Panc1 (cell line): ENCODE measurements at regions not wholly inside any gene's neighbourhood (a gene's known extent, or its start where the extent isn't known, plus 50 kb on each side); places are given as distances from the start of the nearest gene placed in this dataset.
"Not testable (repeated sequence)": the region's sequence is repeated elsewhere in the genome, so short reads cannot be mapped to it uniquely, and the experiment has no call there.

Source experiments
- ATAC-seq: fragments of 200-7000 bp; cut with Tn5 transposase; 2 replicates; pipeline ENCODE4 v1.9.1; 2020; ENCODE audit warnings: mild to moderate bottlenecking, moderate library complexity
- BruUV-seq: library from RNA; stranded (reverse); fragments of 400-500 nt; replicated peaks from 2 replicates; lab custom pipeline; 2021; lab: Mats Ljungman, UMichigan
- CTCF ChIA-PET: fragments of 300-600 bp; sonication (Branson Sonifier 250); formaldehyde crosslinking; loops from one replicate; lab custom pipeline; 2022; ENCODE audit warnings: antibody characterized with exemption; lab: Charles Lee
- POLR2A ChIA-PET: fragments of 300-600 bp; sonication (Branson Sonifier 250); formaldehyde crosslinking; loops from one replicate; lab custom pipeline; 2022; ENCODE audit warnings: antibody characterized with exemption; lab: Charles Lee
- DNase-seq: peaks from one replicate; pipeline ENCODE4 v3.0.0-alpha.2; 2010; ENCODE audit warnings: low read depth, low spot score
- H3K27ac ChIP-seq: 2 replicates; pipeline ENCODE4 v1.5.1; 2011; ENCODE audit warnings: mild to moderate bottlenecking, low read length, inconsistent platforms
- H3K27me3 ChIP-seq: fragments of 200-500 bp; sonication (Bioruptor generic); 2 replicates; pipeline ENCODE4 v1.6.0; 2014; ENCODE audit warnings: low read length, inconsistent platforms; ENCODE audit not compliant: control insufficient read depth, insufficient read depth
- H3K36me3 ChIP-seq: fragments of 200-500 bp; sonication (Bioruptor generic); 2 replicates; pipeline ENCODE4 v1.5.1; 2014; ENCODE audit warnings: inconsistent platforms, mild to moderate bottlenecking, low read length, moderate library complexity; ENCODE audit not compliant: control insufficient read depth, insufficient read depth
- H3K4me1 ChIP-seq: 2 replicates; pipeline ENCODE4 v1.5.1; 2011; ENCODE audit warnings: inconsistent platforms, mild to moderate bottlenecking, low read length, moderate library complexity; ENCODE audit not compliant: control insufficient read depth, insufficient read depth
- H3K4me3 ChIP-seq, 2 experiments: 2 replicates each; pipeline ENCODE4 v1.5.1; 2011 to 2012; ENCODE audit warnings: low read depth in 2 of 2, low read length in 2 of 2, mild to moderate bottlenecking in 2 of 2, inconsistent platforms in 1 of 2, moderate library complexity in 1 of 2
- H3K9me3 ChIP-seq: fragments of 200-500 bp; sonication (Bioruptor generic); 2 replicates; pipeline ENCODE4 v1.5.1; 2014; ENCODE audit warnings: low read depth, mild to moderate bottlenecking, inconsistent platforms, low read length, moderate library complexity; ENCODE audit not compliant: control insufficient read depth, insufficient read depth
- POLR2AphosphoS5 ChIP-seq: IDR thresholded peaks from 2 replicates; pipeline ENCODE4 v1.6.1; 2012; ENCODE audit warnings: mild to moderate bottlenecking, low read depth, low read length, moderate library complexity
- SIN3A ChIP-seq: IDR thresholded peaks from 2 replicates; pipeline ENCODE4 v1.6.1; 2012; ENCODE audit warnings: low read depth, mild to moderate bottlenecking, low read length, moderate library complexity, borderline replicate concordance; ENCODE audit not compliant: insufficient read depth
- TCF7L2 ChIP-seq: IDR thresholded peaks from 2 replicates; pipeline ENCODE4 v1.6.1; 2011; ENCODE audit warnings: mild to moderate bottlenecking, low read depth, low read length, inconsistent platforms
- in situ Hi-C: cut with HindIII; loops from 2 replicates; pipeline ENCODE4 v1.10.0; 2016; ENCODE audit warnings: low sequenced_read_pairs, low pct_unique_long_range_greater_than_20kb
- intact Hi-C: fragments of 100-400 bp; cut with micrococcal nuclease; formaldehyde crosslinking; loops from one replicate; pipeline ENCODE4 v1.10.0; 2022; ENCODE audit not compliant: unreplicated experiment
- TF ChIP-seq, protein P1 (sequence below): fragments of 450-650 bp; IDR thresholded peaks from 2 replicates; pipeline ENCODE4 v1.5.1; 2017; ENCODE audit warnings: mild to moderate bottlenecking
- TF ChIP-seq, protein P2 (sequence below), 2 experiments: IDR thresholded peaks; 2 replicates each; pipeline ENCODE4 v1.6.1; 2011 to 2012; ENCODE audit warnings: low read depth in 2 of 2, control low read depth in 1 of 2, low read length in 1 of 2, mild to moderate bottlenecking in 1 of 2, moderate library complexity in 1 of 2; ENCODE audit not compliant: insufficient read depth in 1 of 2

DNA sequence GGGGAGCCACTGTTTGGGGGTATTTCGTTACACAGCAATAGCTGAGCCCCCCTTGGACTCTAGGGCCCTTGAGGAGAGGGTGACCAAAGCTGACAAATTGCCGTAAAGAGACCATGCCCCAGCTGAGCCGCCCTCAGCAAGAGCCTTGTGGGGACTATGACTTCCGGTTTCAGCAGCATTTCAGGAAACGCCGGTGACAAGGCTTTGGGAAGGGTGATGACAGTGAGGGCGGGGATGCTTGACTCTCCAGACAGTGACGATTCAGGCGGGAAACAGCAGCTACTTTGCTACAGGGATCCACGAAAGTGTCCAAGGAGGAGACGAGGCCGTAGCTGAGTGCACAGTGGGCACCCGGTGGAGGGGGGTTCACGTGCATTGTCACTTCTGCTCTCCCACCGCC is 360.8 kb downstream of the C16orf95 start:
- Histone ChIP-seq H3K4me3 (no peak overlapping the region), H3K4me1 (no peaks in the 10 kb centered on the region), H3K9me3 (no peaks in the 10 kb centered on the region), H3K27me3 (no peaks in the 10 kb centered on the region), H3K36me3 (no peaks in the 10 kb centered on the region), H3K27ac (no peak overlapping the region)
- no peak for TF ChIP-seq SIN3A
- TF ChIP-seq, protein P1, sequence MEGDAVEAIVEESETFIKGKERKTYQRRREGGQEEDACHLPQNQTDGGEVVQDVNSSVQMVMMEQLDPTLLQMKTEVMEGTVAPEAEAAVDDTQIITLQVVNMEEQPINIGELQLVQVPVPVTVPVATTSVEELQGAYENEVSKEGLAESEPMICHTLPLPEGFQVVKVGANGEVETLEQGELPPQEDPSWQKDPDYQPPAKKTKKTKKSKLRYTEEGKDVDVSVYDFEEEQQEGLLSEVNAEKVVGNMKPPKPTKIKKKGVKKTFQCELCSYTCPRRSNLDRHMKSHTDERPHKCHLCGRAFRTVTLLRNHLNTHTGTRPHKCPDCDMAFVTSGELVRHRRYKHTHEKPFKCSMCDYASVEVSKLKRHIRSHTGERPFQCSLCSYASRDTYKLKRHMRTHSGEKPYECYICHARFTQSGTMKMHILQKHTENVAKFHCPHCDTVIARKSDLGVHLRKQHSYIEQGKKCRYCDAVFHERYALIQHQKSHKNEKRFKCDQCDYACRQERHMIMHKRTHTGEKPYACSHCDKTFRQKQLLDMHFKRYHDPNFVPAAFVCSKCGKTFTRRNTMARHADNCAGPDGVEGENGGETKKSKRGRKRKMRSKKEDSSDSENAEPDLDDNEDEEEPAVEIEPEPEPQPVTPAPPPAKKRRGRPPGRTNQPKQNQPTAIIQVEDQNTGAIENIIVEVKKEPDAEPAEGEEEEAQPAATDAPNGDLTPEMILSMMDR = no peak
- no peak for TF ChIP-seq TCF7L2
- TF ChIP-seq POLR2AphosphoS5 = no peak
- TF ChIP-seq, protein P2, sequence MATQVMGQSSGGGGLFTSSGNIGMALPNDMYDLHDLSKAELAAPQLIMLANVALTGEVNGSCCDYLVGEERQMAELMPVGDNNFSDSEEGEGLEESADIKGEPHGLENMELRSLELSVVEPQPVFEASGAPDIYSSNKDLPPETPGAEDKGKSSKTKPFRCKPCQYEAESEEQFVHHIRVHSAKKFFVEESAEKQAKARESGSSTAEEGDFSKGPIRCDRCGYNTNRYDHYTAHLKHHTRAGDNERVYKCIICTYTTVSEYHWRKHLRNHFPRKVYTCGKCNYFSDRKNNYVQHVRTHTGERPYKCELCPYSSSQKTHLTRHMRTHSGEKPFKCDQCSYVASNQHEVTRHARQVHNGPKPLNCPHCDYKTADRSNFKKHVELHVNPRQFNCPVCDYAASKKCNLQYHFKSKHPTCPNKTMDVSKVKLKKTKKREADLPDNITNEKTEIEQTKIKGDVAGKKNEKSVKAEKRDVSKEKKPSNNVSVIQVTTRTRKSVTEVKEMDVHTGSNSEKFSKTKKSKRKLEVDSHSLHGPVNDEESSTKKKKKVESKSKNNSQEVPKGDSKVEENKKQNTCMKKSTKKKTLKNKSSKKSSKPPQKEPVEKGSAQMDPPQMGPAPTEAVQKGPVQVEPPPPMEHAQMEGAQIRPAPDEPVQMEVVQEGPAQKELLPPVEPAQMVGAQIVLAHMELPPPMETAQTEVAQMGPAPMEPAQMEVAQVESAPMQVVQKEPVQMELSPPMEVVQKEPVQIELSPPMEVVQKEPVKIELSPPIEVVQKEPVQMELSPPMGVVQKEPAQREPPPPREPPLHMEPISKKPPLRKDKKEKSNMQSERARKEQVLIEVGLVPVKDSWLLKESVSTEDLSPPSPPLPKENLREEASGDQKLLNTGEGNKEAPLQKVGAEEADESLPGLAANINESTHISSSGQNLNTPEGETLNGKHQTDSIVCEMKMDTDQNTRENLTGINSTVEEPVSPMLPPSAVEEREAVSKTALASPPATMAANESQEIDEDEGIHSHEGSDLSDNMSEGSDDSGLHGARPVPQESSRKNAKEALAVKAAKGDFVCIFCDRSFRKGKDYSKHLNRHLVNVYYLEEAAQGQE (IDR thresholded peaks at IDR 0.05; ENCODE audit: insufficient read depth in 1 of 2, low read depth in 2 of 2, low read length in 1 of 2) = no peak
- DNase-seq = no peak
- ATAC-seq = no peak
- no TSS peak for BruUV-seq
- intact Hi-C loops (no loop called here), in situ Hi-C loops (no loop called here)
- ChIA-PET POLR2A (no interaction called here), CTCF (no interaction called here)

DNA sequence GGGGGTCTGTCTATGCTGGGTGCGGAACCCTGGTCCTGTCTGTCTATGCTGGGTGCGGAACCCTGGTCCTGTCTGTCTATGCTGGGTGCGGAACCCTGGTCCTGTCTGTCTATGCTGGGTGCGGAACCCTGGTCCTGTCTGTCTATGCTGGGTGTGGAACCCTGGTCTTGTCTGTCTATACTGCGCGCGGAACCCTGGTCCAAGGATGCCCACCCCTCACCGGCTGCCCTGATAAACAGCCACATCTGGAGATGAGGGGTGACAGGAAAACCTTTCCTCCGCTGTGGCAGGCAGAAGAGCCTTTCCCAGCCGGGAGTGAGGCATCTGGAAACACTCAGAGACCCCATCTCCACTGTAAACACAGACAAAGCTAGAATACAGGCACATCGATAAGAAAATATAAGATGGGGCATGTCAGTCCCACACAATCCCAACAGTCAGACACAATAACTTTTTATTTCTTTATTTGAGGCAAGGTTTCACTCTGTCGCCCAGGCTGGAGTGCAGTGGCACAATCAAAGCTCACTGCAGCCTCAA is 359.5 kb downstream of the C16orf95 start:
- H3K4me3 ChIP-seq, in situ Hi-C loops, H3K4me1 ChIP-seq, DNase-seq, POLR2A ChIA-PET, H3K9me3 ChIP-seq, CTCF ChIA-PET, H3K27me3 ChIP-seq, H3K27ac ChIP-seq, H3K36me3 ChIP-seq, BruUV-seq, ATAC-seq, intact Hi-C loops: not testable (repeated sequence)

DNA sequence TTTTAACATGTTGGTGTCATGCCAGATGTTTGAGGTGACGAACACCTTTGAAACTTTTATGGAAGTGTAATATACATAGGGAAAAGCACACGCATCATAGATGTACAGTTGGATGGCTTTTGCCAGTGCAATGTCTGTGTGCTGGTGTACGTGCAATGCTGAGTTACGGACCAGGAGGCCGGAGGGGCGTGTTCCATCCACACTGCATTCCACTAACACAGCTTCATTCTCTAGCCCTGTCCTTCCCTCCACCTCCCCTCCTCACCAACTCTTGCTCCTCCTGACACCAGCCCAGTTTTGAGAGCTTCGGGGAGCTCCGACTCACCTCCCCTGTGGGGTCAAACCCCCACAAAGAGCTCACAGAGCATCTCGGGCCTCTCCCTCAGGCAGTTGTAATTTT is 358.8 kb downstream of the C16orf95 start:
- BruUV-seq = no TSS peak
- POLR2A ChIA-PET = no interaction called here
- no peak for ATAC-seq
- CTCF ChIA-PET = no interaction called here
- Histone ChIP-seq H3K4me1 (no peaks in the 10 kb centered on the region), H3K27ac (no peak overlapping the region), H3K36me3 (no peaks in the 10 kb centered on the region), H3K27me3 (no peaks in the 10 kb centered on the region), H3K9me3 (no peaks in the 10 kb centered on the region), H3K4me3 (no peak overlapping the region)
- intact Hi-C loops (no loop called here), in situ Hi-C loops (no loop called here)
- DNase-seq = no peak
- TF ChIP-seq, protein P1 = no peak
- TF ChIP-seq SIN3A (no peak), POLR2AphosphoS5 (no peak)
- TF ChIP-seq, protein P2 (IDR thresholded peaks at IDR 0.05; ENCODE audit: insufficient read depth in 1 of 2, low read depth in 2 of 2, low read length in 1 of 2) = no peak
